Endodermal cell (in vitro differentiated cells): ENCODE measurements at regions not wholly inside any gene's neighbourhood (a gene's known extent, or its start where the extent isn't known, plus 50 kb on each side); places are given as distances from the start of the nearest gene placed in this dataset.

Source experiments
- DNase-seq: peaks from one replicate; pipeline ENCODE4 v3.0.0-alpha.2; 2017
- H3K27ac ChIP-seq: 2 replicates; pipeline ENCODE4 v1.5.1; 2013; ENCODE audit warnings: mild to moderate bottlenecking, low read depth, low read length, moderate library complexity
- H3K27me3 ChIP-seq: 2 replicates; pipeline ENCODE4 v1.6.1; 2013; ENCODE audit warnings: mild to moderate bottlenecking, low read length, moderate library complexity; ENCODE audit not compliant: insufficient read depth, control insufficient read depth, poor library complexity, severe bottlenecking
- H3K36me3 ChIP-seq: 2 replicates; pipeline ENCODE4 v1.7.0; 2013; ENCODE audit warnings: mild to moderate bottlenecking, low read length, moderate library complexity; ENCODE audit not compliant: control insufficient read depth, insufficient read depth
- H3K4me1 ChIP-seq: one replicate; pipeline ENCODE4 v1.7.0; 2013; ENCODE audit warnings: low read length; ENCODE audit not compliant: control insufficient read depth, insufficient read depth
- H3K4me3 ChIP-seq: 2 replicates; pipeline ENCODE4 v1.5.1; 2013; ENCODE audit warnings: mild to moderate bottlenecking, low read length, moderate library complexity
- H3K9ac ChIP-seq: 2 replicates; pipeline ENCODE4 v1.6.1; 2013; ENCODE audit warnings: mild to moderate bottlenecking, low read length, moderate library complexity; ENCODE audit not compliant: poor library complexity, severe bottlenecking; ENCODE audit errors: extremely low read depth
- H3K9me3 ChIP-seq: 2 replicates; pipeline ENCODE4 v1.6.1; 2013; ENCODE audit warnings: mild to moderate bottlenecking, low read length, moderate library complexity; ENCODE audit not compliant: control insufficient read depth
- H3K27ac Mint-ChIP-seq: 2 replicates; pipeline ENCODE4 v1.8.0; 2020; ENCODE audit warnings: mixed read lengths
- H3K27me3 Mint-ChIP-seq: 2 replicates; pipeline ENCODE4 v1.8.0; 2021; ENCODE audit warnings: mild to moderate bottlenecking, mixed read lengths; ENCODE audit not compliant: insufficient read depth
- H3K36me3 Mint-ChIP-seq: 2 replicates; pipeline ENCODE4 v1.8.0; 2020; ENCODE audit warnings: low read depth, mixed read lengths
- H3K4me1 Mint-ChIP-seq: 2 replicates; pipeline ENCODE4 v1.8.0; 2020; ENCODE audit warnings: mixed read lengths
- H3K4me3 Mint-ChIP-seq: 2 replicates; pipeline ENCODE4 v1.8.0; 2020; ENCODE audit warnings: mild to moderate bottlenecking, moderate library complexity, mixed read lengths
- H3K9me3 Mint-ChIP-seq: 2 replicates; pipeline ENCODE4 v1.8.0; 2020; ENCODE audit warnings: mild to moderate bottlenecking, mixed read lengths
- CTCF ChIP-seq: fragments of 200-600 bp; sonication (generic); conservative IDR thresholded peaks from 2 replicates; pipeline ENCODE4 v1.5.0; 2021; ENCODE audit warnings: antibody characterized with exemption, mild to moderate bottlenecking
- WGBS, 2 experiments: methylation state at CpG; one replicate each; pipeline versions ENCODE4 v1.1.5 to v1.1.7; 2013; ENCODE audit warnings: missing lambda C conversion rate in 2 of 2, mixed read lengths in 1 of 2; ENCODE audit not compliant: insufficient coverage in 1 of 2, insufficient read length in 1 of 2; 5-methylcytosine and 5-hydroxymethylcytosine counted together

- no peak overlapping the region for H3K27ac ChIP-seq
Measured at GRCh38 chr4:138111462-138112000, 130.6 kb downstream of the SLC7A11 start.

GRCh38 chr4:138110815-138111214 is 131.3 kb downstream of the SLC7A11 start:
- TF ChIP-seq CTCF, result no peak
- Histone ChIP-seq H3K4me1 (no peaks in the 10 kb centered on the region), H3K4me3 (peak overlapping the region; percentile 44), H3K9ac (no peak overlapping the region), H3K36me3 (no peaks in the 10 kb centered on the region), H3K27me3 (no peaks in the 10 kb centered on the region), H3K9me3 (peaks cover 32% of the 10 kb centered on the region), H3K27ac (no peak overlapping the region)
- peaks cover 27% of the 10 kb centered on the region for H3K9me3 Mint-ChIP-seq
- peak overlapping the region; percentile 92 for H3K27ac Mint-ChIP-seq
- H3K4me1 Mint-ChIP-seq, result peaks cover 36% of the 10 kb centered on the region
- no peak overlapping the region for H3K4me3 Mint-ChIP-seq
- H3K36me3 Mint-ChIP-seq, result peaks cover 3% of the 10 kb centered on the region
- no peak for DNase-seq
- 60% methylated on average over 1 of the region's 1 CpG; no CpG with 5 or more reads in 1 of the 2 experiments for WGBS, 2 experiments
- no peaks in the 10 kb centered on the region for H3K27me3 Mint-ChIP-seq

More at GRCh38 chr4:138111462-138112000, 130.6 kb downstream of the SLC7A11 start:
- Mint-ChIP-seq H3K27ac (peak overlapping the region; percentile 92), H3K4me3 (no peak overlapping the region), H3K9me3 (peaks cover 27% of the 10 kb centered on the region), H3K27me3 (no peaks in the 10 kb centered on the region), H3K36me3 (peaks cover 3% of the 10 kb centered on the region), H3K4me1 (peaks cover 36% of the 10 kb centered on the region)
- no peak overlapping the region for H3K9ac ChIP-seq
- 82% methylated on average over 3 of the region's 3 CpGs; no CpG with 5 or more reads in 1 of the 2 experiments for WGBS, 2 experiments
- peak overlapping the region; percentile 44 for H3K4me3 ChIP-seq
- TF ChIP-seq CTCF, result peak; percentile 17
- no peaks in the 10 kb centered on the region for H3K4me1 ChIP-seq
- no peaks in the 10 kb centered on the region for H3K27me3 ChIP-seq
- H3K9me3 ChIP-seq, result peaks cover 32% of the 10 kb centered on the region
- DNase-seq, result peak; percentile 72
- H3K36me3 ChIP-seq, result no peaks in the 10 kb centered on the region

GRCh38 chr4:138107023-138107422 is 135.1 kb downstream of the SLC7A11 start:
- no peak overlapping the region for H3K27ac Mint-ChIP-seq

More at GRCh38 chr4:138107023-138107422, 135.1 kb downstream of the SLC7A11 start:
- no peak overlapping the region for H3K4me3 Mint-ChIP-seq
- H3K4me1 Mint-ChIP-seq, result peaks cover 16% of the 10 kb centered on the region
- no peak for DNase-seq
- no peak for TF ChIP-seq CTCF
- Histone ChIP-seq H3K9ac (no peak overlapping the region), H3K36me3 (no peaks in the 10 kb centered on the region), H3K9me3 (peaks cover 23% of the 10 kb centered on the region), H3K4me3 (no peak overlapping the region), H3K27me3 (no peaks in the 10 kb centered on the region), H3K27ac (no peak overlapping the region), H3K4me1 (no peaks in the 10 kb centered on the region)
- H3K9me3 Mint-ChIP-seq, result peaks cover 27% of the 10 kb centered on the region
- H3K36me3 Mint-ChIP-seq, result peaks cover 3% of the 10 kb centered on the region
- no peaks in the 10 kb centered on the region for H3K27me3 Mint-ChIP-seq
- 95 to 98% methylated on average over 4 of the region's 4 CpGs for WGBS, 2 experiments
